ENCODE measurements at regions not wholly inside any gene's neighbourhood (a gene's known extent, or its start where the extent isn't known, plus 50 kb on each side); places are given as distances from the start of the nearest gene placed in this dataset.

DNA sequence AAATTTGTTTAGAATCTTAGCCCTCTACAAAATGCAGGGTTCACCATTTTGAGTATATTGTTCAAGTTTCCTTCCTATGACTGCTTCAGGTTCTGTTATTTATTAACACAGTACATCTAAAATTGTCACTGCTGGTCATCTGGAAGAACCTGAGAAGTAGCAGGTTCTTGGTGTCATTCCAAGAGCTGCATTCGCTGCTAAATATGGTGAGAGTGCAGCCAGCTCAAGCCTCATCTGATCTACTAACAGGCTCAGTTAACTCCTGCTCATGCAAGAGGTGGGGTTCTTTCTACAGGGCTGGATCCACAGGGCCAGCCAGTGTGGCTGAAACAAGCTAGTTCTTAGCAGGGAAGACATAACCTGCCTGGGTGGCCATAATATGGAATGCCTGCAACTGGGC lies 1946.1 kb downstream of the TP53TG3F start:
- POLR2A ChIA-PET, result no interaction called here
- intact Hi-C loops (cut with micrococcal nuclease), result no loop called here
- ATAC-seq, result no peak

DNA sequence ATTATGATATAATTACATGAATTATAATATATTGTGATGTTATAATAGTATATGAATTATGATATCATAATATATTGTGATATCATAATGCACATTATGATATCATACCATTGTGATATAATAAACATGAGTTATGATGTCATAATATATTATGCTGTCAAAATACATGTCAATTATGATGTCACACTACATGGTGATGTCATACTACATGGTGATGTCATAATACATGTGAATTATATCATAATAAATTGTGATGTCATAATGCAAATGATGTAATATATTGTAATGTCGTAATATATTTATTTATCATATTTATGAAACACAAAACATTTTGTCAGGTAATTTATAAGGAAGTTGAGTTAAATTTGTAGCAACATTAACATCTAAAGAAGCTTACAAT lies 1950.1 kb downstream of the TP53TG3F start:
- no peaks in the 10 kb centered on the region for H3K36me3 Mint-ChIP-seq (ENCODE audit: low read depth)
- ChIA-PET CTCF (no interaction called here), POLR2A (no interaction called here)

More for the DNA sequence above, 1946.1 kb downstream of the TP53TG3F start:
- Mint-ChIP-seq H3K36me3 (ENCODE audit: low read depth) (no peaks in the 10 kb centered on the region), H3K4me3 (no peak overlapping the region), H3K27me3 (no peaks in the 10 kb centered on the region), H3K9me3 (peaks cover 20% of the 10 kb centered on the region), H3K27ac (no peak overlapping the region), H3K4me1 (ENCODE audit: low read depth) (no peaks in the 10 kb centered on the region)
- no peak for DNase-seq
- no peak for TF ChIP-seq CTCF (IDR thresholded peaks at IDR 0.05)
- CTCF ChIA-PET, result no interaction called here

DNA sequence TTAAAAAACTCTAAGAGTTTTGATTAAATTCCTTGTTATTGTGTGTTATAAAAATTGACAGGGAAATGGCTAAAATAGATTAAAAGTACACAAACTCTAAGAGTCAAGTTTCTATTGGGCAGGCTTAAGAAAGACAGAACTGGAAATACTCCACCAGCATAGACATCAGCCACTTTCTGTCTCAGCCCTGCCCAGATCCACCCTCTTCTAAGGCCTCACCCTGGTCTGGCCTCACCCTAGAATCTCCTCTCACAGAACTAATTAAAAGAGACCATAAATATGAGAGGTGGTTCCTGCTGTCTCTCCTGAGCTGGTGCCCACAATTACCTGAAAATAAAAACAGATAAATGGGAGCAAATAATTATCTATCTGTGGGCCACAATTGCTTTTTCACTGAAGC lies 1951.0 kb downstream of the TP53TG3F start:
- no peak overlapping the region for H3K4me3 Mint-ChIP-seq
- ATAC-seq (no peak), DNase-seq (no peak)
- H3K27ac Mint-ChIP-seq, result no peak overlapping the region
- CTCF ChIA-PET, result no interaction called here
- POLR2A ChIA-PET, result no interaction called here
- peaks cover 22% of the 10 kb centered on the region for H3K9me3 Mint-ChIP-seq
- no peaks in the 10 kb centered on the region for H3K36me3 Mint-ChIP-seq (ENCODE audit: low read depth)
- no peaks in the 10 kb centered on the region for H3K27me3 Mint-ChIP-seq
- no peaks in the 10 kb centered on the region for H3K4me1 Mint-ChIP-seq (ENCODE audit: low read depth)
- no peak for TF ChIP-seq CTCF (IDR thresholded peaks at IDR 0.05)
- intact Hi-C loops (cut with micrococcal nuclease), result no loop called here

More for the DNA sequence above, 1950.1 kb downstream of the TP53TG3F start:
- no peak for TF ChIP-seq CTCF (IDR thresholded peaks at IDR 0.05)
- intact Hi-C loops (cut with micrococcal nuclease), result no loop called here
- Mint-ChIP-seq H3K4me3 (no peak overlapping the region), H3K9me3 (peaks cover 22% of the 10 kb centered on the region), H3K4me1 (ENCODE audit: low read depth) (no peaks in the 10 kb centered on the region), H3K27me3 (no peaks in the 10 kb centered on the region), H3K27ac (no peak overlapping the region)
- DNase-seq (no peak), ATAC-seq (no peak)

GRCh38 chr16:35411156-35411555 lies 1951.7 kb downstream of the TP53TG3F start:
- Mint-ChIP-seq H3K27me3 (no peaks in the 10 kb centered on the region), H3K27ac (no peak overlapping the region), H3K36me3 (ENCODE audit: low read depth) (no peaks in the 10 kb centered on the region), H3K9me3 (peaks cover 23% of the 10 kb centered on the region), H3K4me1 (ENCODE audit: low read depth) (no peaks in the 10 kb centered on the region), H3K4me3 (no peak overlapping the region)
- no peak for ATAC-seq
- no peak for TF ChIP-seq CTCF (IDR thresholded peaks at IDR 0.05)
- no peak for DNase-seq
- CTCF ChIA-PET, result no interaction called here
- POLR2A ChIA-PET, result no interaction called here
- intact Hi-C loops (cut with micrococcal nuclease), result no loop called here

GRCh38 chr16:35414139-35414538 lies 1954.7 kb downstream of the TP53TG3F start:
- H3K36me3 Mint-ChIP-seq (ENCODE audit: low read depth), result no peaks in the 10 kb centered on the region
- TF ChIP-seq CTCF (IDR thresholded peaks at IDR 0.05), result no peak
- intact Hi-C loops (cut with micrococcal nuclease), result no loop called here
- H3K27ac Mint-ChIP-seq, result no peak overlapping the region
- ATAC-seq (no peak), DNase-seq (no peak)
- no peaks in the 10 kb centered on the region for H3K4me1 Mint-ChIP-seq (ENCODE audit: low read depth)
- CTCF ChIA-PET, result no interaction called here
- no peak overlapping the region for H3K4me3 Mint-ChIP-seq
- H3K9me3 Mint-ChIP-seq, result peaks cover 21% of the 10 kb centered on the region
- no peaks in the 10 kb centered on the region for H3K27me3 Mint-ChIP-seq
- POLR2A ChIA-PET, result no interaction called here

All from activated CD8-positive, alpha-beta T cell treated with anti-CD3 and anti-CD28 coated beads for 36 hours (primary cell).